NCI-H2081 treated with DMSO at 0.1 percent for 48 hours (cell line): ENCODE measurements at regions not wholly inside any gene's neighbourhood (a gene's known extent, or its start where the extent isn't known, plus 50 kb on each side); places are given as distances from the start of the nearest gene placed in this dataset.
"Not testable (repeated sequence)": the region's sequence is repeated elsewhere in the genome, so short reads cannot be mapped to it uniquely, and the experiment has no call there.

Source experiments
- DNase-seq: peaks from one replicate; lab custom pipeline; 2025; lab: John Stamatoyannopoulos, UW

DNA sequence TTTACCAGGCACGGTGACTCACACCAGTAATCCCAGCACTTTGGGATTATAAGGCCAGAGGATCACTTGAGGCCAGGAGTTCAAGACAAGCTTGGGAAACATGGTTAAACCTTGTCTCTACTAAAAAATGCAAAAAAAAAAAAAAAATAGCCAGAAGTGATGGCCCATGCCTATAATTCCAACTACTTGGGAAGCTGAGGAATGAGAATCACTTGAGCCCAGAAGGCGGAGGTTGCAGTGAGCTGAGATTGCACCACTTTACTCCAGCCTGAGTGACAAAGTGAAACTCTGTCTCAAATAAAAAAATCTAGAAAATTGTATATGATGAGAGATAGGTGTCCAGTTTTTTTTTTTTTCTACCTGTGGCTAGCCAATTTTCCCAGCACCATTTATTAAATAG lies 578.2 kb downstream of the ANKRD7 start:
- no peak for DNase-seq

DNA sequence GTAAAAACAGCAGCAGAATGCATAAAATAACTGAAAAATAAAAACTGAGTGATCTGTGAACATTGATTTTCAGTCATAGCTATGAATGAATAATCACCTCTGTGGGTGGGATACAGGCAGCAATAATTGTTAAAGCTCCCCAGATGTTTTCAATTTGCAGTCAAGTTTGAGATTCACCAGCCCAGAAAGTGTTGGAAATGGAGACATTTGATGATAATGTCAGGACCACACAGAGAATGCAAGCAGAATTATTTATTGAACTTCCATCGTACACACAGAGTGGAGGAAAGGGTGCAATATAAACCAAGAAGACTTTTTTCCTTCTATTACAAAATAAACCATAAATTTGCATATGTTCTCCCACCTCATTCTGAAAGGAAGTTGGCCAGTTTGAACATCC lies 601.7 kb downstream of the ANKRD7 start:
- no peak for DNase-seq

DNA sequence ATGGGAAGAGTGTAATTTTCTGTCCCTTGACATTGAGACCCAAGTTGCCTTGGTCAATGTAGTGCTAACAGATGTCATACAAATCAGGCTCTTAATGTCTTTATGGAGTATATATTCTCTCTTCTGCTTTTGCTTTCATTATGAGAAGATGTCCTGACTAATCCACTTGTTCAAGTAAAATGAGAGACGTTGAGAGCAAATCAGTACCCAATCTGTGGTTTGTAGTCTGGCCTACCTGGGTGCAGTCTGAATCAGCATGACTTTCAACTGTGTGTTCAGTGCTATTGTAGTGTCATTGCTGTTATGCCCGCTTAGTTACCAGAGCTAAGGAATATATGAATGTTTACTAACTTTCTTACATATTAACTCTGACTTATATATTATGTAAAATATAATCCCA lies 612.4 kb downstream of the ANKRD7 start:
- DNase-seq, result no peak

DNA sequence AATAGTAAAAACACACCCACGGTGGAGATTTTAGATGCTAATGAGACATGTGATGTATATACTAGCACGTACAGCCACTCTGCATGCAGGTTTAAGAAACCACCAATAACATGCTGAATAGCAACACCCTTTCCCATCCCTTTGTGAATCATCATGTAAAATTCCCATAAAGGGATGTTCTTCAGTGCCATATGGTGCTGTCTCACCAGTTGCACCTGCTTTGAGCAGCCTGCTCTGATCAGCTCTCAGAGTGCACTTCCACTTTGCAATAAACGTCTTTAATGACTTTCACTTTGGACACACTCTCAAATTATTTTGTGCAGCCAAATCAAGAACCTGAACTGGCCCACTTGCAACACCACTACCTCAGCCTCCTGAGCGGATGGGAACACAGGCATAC lies 615.0 kb downstream of the ANKRD7 start:
- DNase-seq, result no peak

DNA sequence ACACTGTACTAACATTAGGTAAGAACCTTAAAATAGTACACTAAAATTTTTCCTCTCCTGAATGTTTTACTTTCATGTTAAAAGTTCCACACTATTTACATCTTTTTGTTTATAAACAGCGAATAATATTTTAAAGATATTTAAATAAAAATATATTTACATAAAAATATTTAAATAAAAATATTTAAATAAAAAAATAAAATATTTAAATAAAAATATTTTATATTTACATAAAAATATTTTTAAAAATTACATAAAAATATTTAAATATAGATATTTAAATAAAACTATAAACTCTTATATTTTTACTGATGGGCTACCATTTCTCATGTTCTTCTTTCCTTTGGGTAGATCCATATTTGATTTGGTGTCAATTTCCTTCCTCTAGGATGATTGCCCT lies 619.0 kb downstream of the ANKRD7 start:
- DNase-seq, result no peak

DNA sequence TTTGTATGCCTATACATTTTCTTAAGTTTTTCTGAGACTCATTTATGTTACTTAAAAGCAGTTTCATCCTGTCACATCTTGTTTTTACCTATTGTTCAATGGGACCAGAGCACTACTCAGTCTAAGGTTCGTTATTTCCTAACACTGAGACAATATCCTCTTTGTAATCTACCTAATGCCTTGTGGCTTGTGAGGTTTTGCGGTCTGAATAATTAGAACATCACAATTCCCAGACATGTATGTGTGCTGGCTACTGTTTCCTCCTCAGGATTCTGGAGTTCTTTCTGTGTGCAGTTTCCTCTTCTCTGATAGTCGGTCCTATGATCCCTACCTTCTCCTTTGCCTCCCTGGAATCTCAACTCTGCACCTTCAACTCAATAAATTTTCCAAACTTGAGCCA lies 620.2 kb downstream of the ANKRD7 start:
- no peak for DNase-seq

DNA sequence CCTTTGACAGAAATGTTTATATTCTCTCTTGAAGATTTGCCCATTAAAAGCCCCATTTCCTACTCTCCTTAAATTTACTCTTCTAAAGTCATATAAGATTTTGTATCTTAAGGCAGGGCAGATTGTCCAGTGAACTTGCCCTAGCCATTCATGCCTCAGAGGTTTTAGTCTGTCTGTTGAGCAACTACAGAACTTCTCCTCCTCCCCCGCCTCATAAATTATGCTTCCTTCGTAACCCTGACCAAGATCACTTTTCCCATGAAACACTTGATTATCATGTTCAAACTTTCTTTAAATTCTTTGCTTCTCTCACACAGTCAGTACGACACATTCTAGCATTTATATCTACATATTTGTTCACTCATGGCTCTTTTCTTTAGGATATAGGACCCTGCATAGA lies 621.3 kb downstream of the ANKRD7 start:
- DNase-seq, result no peak

DNA sequence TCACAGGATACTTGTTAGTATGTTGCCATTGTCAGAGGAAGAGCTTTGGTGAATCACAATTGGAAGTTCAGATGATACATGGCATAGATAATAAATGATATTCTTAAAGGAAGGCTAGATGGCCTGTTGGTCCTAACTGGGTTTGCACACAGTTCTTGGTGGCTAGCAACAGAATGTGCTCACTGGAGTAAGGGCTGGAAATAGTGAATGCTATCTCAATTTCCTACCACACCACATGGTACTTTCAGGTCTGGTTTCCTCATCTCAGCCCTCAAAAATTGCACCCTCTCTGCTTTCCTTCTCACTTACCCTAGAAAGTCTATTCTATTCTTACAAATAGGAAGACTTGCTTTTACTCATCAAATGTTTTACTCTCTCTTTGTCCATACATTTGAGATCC lies 622.5 kb downstream of the ANKRD7 start:
- no peak for DNase-seq

DNA sequence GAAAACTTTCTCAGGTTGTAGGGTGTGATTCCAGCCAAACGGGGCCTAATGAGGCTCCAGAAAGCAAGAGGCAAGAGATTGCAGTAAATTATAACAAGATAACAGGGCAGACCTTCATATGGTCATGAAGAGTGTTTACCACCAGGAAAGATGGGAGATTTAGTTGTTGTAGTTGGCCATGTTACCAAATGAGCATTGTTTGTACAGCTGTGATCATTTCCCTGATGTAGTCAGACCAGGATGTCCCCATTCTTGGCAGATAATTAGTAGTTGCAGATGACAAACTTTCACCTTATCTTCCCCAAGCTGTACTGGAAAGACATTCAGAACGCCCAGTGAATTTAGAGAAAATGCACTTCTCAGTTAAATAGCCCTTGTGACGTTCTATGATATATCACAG lies 630.8 kb downstream of the ANKRD7 start:
- peak; percentile 67 for DNase-seq

DNA sequence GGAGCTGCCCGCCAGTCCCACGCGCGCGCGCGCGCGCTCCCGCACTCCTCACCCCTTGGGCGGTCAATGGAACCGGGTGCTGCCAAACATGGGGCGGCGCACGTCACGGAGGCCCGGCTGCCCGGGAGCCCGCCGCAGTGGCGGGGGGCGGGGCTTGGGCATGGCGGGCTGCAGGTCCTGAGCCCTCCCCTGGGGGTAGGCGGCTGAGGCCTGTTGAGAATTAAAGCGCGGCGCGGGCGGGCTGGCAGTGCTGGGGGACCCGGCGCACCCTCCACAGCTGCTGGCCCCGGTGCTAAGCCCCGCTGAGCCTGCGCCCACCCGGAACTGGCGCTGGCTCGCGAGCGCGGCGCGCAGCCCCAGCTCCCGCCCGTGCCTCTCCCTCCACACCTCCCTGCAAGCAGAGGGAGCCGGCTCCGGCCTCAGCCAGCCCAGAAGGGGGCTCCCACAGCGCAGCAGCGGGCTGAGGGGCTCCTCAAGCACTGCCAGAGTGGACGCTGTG lies 634.2 kb downstream of the ANKRD7 start:
- DNase-seq, result no peak

DNA sequence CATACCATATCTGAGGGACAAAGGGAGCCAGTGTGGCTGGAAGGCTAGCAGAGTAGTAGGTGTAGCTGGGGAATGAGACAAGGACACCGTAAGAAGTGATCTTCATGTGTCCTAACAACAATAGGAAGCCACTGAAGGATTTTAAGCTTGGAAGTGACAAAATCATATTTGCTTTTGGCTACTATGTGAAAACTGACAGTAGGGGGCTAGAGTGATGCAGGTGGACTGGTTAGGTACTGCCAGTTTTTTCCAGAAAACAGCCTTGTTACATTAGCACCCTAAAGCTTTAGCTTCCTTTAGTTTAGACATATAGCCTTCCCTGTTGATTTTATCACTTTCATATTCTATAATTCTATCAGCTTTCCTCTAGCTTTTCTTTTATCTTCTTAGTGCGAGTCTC lies 637.1 kb downstream of the ANKRD7 start:
- no peak for DNase-seq

DNA sequence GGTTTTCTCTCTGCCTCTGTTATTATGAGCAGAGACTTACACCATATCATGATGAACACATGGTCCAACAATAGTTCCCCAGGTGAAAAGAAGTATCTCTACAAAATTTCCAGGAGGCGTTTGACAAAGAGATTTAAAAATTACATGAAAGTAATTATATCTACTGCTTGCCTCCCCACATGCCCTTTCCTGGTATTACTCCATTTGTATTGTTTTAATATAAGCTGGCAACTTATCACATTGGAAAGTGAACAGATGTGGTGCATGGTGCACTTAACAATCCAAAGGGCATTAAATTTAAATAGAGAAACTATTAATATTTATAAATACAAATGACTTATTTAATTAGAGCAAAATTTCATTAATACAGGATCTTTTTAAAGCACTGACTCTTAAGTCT lies 638.2 kb downstream of the ANKRD7 start:
- no peak for DNase-seq

DNA sequence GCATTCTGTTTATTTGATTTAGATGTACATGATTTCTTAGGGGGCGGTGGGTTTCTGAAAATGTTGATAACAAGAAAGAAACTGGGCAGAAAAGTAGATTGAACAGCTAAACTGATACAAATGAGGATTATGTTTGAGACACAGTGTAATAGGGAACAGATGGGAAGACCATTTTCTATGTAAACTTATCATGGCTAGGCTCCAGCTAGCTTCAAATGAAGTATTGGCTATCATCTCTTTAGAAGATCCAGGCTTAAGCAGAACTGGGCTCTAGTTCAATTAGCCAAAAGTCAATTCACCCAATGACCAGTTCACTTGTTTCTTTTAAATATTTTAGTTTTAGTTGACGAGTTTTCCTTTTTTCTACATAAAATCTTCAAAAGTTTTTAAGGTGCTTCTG lies 639.5 kb downstream of the ANKRD7 start:
- no peak for DNase-seq

DNA sequence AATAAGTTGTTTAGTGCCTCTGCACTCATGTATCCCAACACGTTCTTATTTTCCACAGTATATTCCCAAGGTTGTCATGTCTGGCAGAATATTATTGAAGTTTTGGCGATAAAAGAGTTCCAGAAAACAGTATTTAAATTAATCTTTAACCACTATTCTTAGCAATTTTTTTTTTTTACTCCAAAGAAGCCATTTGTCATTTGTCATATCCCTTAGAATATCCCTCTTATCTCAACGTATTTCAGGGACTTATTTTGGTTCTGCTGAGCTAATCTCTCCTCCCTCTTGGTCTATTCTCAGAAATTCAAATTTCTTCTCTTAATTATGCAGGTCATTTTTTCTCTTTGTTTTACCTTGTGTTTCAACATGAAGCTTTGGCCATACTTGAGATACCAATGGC lies 643.4 kb downstream of the ANKRD7 start:
- DNase-seq, result no peak

DNA sequence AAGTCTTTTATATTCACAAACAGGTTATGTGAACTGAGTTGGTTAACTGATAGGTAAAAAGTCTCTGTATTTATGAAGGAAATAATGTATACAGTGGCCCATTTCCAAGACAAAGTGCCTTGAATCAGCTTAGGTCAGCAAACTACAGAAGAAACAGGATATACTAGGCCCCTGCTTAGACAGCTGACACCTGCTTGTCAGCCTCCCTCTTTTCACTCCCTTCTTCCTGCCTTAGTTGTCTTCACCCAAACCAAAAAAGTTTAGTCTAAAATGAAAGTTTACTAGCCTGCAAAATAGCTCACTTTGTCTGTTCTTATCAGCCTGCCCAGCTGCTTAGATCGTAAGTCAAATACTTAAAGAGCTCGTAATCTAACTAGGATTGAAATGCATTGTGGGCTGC lies 644.6 kb downstream of the ANKRD7 start:
- not testable (repeated sequence) for DNase-seq

DNA sequence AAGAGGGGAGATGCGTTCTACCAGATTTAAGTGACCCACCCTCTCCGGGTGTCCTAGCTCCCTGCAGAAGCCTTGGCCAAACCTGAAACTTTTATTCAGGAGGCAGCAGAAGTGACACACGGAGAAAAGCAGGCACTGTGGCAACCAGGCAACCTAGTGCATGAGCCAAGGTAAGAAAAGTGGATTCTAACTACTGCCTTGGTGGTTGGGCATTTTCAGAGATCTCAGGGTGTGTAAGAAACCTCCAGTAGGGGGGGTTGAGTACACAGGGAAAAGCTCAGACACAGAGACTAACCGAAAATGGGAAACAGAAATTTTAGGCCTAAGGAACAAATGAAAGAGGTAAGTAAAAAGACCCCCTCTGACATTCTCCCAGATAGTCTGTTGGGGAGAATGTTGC lies 645.7 kb downstream of the ANKRD7 start:
- no peak for DNase-seq

DNA sequence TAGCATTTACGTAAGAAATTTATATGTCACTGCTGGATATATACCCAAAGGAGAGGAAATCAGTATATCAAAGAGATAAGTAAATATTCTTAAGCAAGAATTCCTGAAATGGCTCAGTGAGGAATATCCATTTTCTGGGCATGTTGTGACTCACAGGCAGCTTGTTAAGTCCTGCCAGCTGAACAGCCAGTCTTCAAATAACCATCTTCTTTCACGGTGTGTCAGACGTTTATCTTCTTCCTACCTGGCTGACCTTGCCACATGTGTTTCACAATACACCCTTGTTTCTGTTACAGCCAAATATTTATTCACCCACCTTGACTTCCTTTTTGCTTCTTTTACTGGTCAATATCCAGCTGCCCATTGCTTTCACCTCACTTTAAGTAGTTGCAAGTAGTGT lies 648.1 kb downstream of the ANKRD7 start:
- peak; percentile 28 for DNase-seq

DNA sequence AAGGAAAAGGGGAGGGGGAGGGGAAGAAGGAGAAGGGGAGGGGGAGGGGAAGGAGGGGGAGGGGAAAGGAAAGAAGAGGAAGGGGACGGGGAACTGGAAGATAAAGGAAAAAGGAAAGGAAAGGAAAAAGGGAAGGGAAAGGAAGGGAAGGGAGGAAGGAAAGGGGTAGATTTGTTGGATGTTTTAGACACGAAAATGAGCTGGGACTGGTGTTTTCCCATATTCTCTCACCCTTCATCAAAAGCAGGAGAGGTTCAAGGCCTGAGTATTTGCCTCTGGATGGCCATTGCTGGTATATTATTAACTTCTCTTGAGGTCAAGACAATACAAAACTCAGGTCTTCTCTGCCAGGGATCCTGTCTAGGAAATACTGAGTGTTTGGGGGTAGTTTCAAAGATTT lies 652.7 kb downstream of the ANKRD7 start:
- no peak for DNase-seq

DNA sequence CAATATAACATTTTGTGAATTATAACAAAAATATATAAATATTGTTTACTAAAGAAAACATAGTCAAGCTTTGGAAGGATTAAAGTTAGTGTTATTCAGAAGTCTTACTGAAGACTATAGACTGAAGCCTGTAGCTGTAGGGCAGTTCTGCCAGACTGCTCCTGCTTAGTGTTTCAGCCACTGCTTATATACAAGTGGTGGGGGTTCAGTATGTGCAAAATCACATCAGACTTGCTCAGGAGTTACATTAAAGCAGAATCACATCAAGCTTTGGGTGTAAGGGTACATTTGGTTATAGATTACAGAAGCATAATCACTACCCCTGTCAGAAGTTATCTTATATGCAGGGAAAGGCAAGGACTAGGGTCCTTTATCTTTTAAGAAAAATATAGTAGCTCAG lies 653.8 kb downstream of the ANKRD7 start:
- DNase-seq, result no peak

DNA sequence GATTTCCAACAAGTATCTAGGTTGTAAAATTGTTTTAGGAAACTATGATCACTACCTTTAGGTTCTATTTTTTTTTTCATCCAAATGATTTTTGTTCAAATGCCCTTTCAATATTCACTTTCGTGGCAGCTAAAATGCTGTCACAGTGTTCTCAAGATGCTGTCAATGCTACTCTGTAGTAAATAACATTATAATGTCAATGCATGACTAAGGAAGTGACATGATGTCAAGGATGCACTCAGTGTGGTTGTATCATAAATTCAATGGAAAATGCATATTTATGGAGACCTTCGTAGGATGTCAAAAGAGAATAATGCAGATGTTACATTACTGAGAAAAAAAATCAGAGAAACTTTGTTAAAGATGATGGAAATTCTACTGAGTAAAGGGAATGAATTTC lies 673.8 kb downstream of the ANKRD7 start:
- DNase-seq, result no peak

DNA sequence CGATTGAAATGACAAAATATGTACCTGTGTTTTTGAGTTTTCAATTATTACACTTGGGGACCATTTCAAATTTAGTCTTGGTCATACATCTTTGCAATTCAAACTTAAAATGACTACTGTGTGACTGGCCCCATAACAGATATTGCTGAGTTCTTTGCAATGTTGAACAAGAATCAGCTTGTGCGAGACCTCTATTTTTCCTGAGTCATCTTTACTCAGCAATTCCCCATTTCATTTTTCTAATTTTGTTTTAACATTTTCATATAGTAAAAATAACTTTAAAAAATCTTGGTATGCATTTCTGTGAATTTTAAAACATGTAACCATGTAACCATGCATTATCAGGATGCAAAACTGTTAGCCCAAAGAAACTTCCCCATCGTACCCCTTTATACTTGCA lies 678.1 kb downstream of the ANKRD7 start:
- no peak for DNase-seq

DNA sequence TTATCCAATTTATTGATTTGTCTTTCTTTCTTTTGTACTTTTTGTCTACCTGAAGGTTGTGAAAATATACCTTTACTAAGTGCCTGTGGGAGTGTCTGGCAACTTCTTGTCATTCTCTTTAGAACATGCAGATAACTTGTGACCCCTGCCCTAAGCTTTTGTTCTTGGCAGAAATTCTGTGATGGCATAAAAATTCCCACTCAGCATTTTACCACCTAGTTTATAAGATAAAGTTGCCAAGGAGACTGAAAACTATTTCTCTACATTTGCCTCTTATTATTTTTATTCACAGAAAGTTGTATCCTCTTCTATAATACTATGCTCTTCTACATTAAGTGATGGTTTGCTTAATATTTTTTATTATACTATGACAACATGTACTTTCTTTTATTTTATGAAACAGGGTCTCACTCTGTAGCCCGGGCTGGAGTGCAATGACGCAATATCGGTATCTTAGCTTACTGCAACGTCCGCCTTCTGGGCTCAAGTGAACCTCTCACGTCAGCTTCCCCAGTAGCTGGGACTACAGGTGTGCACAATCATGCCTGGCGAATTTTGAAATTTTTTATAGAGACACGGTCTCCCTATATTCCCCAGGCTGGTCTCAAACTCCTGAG lies 683.5 kb downstream of the ANKRD7 start:
- DNase-seq, result no peak

DNA sequence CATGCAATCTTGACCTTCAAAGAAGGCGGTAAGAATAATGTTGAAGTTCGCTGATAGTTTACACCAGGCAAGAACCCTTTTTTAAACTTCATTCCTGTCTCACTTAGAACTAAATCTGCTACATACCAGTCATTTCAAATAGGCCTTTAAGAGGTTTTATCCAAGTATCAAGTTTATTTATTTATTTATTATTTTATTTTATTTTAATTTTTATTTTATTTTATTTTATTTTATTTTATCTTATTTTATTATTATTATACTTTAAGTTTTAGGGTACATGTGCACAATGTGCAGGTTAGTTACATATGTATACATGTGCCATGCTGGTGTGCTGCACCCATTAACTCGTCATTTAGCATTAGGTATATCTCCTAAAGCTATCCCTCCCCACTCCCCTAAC lies 691.6 kb downstream of the ANKRD7 start:
- not testable (repeated sequence) for DNase-seq

DNA sequence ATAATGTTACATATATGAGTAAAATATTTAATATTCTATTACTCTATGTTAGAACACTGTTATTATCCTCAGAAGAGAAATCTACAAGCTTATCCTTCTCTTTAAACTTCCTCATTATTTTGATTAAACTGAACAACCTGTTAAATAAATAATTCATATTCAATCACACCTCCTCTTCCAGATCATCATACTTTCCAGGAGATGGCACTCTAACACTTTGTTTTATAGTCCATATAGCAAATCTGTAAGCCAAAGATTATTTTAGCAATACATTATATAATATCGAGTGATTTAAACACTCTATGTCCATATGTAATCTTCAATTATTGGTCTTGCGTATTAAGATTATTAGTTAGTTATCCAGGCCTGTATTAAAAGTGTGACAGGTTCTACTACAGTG lies 694.1 kb downstream of the ANKRD7 start:
- DNase-seq, result peak; percentile 67

DNA sequence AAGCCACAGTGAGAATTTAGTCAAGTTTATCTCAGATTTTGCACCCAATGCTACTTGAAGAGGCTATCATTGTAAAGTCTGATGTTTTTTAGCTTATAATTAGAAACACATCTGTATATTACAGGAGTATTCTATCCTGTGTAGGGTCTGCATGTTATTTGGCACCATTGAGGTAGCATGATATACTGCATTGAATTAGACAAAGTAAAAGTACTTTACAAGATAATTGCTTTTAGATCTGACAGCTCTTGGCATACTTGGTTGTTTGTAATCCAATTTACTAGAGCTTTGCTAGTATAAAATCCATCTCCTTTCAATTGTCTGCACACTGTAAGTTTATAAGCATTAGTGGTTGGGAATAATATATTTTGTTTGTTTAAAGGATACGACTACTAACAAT lies 714.3 kb downstream of the ANKRD7 start:
- no peak for DNase-seq
